DOHH2 (cell line): ENCODE measurements at regions not wholly inside any gene's neighbourhood (a gene's known extent, or its start where the extent isn't known, plus 50 kb on each side); places are given as distances from the start of the nearest gene placed in this dataset.
"Not testable (repeated sequence)": the region's sequence is repeated elsewhere in the genome, so short reads cannot be mapped to it uniquely, and the experiment has no call there.

Experiments used
- H3F3A ChIP-seq: fragments of 200-600 bp; sonication (generic), shearing (Covaris generic); 2 replicates; pipeline ENCODE4 v1.6.0; 2016; ENCODE audit warnings: antibody characterized with exemption, mild to moderate bottlenecking; ENCODE audit not compliant: control insufficient read depth, insufficient read depth
- H3K27ac ChIP-seq: fragments of 200-600 bp; sonication (generic); 2 replicates; pipeline ENCODE4 v1.5.1; 2014; ENCODE audit warnings: low read depth, mild to moderate bottlenecking, low read length, moderate library complexity
- H3K27me3 ChIP-seq: fragments of 200-600 bp; sonication (generic); 2 replicates; pipeline ENCODE4 v1.6.1; 2014; ENCODE audit warnings: mild to moderate bottlenecking, low read length, mixed read lengths; ENCODE audit not compliant: control insufficient read depth
- H3K36me3 ChIP-seq: fragments of 200-600 bp; sonication (generic); 2 replicates; pipeline ENCODE4 v1.6.1; 2014; ENCODE audit warnings: mild to moderate bottlenecking, low read length, moderate library complexity, mixed read lengths; ENCODE audit not compliant: control insufficient read depth
- H3K4me1 ChIP-seq: fragments of 200-600 bp; sonication (generic); 2 replicates; pipeline ENCODE4 v1.6.1; 2014; ENCODE audit warnings: mild to moderate bottlenecking, low read length, mixed read lengths; ENCODE audit not compliant: control insufficient read depth
- H3K4me2 ChIP-seq: fragments of 200-600 bp; sonication (generic); 2 replicates; pipeline ENCODE4 v1.6.0; 2014; ENCODE audit warnings: mild to moderate bottlenecking, low read length, moderate library complexity
- H3K4me3 ChIP-seq: fragments of 200-600 bp; sonication (generic); 2 replicates; pipeline ENCODE4 v1.5.1; 2014; ENCODE audit warnings: mild to moderate bottlenecking, low read length, mixed read lengths
- H3K79me2 ChIP-seq: fragments of 200-600 bp; sonication (generic); 2 replicates; pipeline ENCODE4 v1.6.1; 2014; ENCODE audit warnings: mild to moderate bottlenecking, low read length, mixed read lengths; ENCODE audit not compliant: control insufficient read depth
- H3K9me2 ChIP-seq: fragments of 200-600 bp; sonication (generic); replicated peaks from 2 replicates; pipeline ENCODE4 v1.6.1; 2014; ENCODE audit warnings: mild to moderate bottlenecking, low read length, mixed read lengths; ENCODE audit not compliant: control insufficient read depth
- H3K9me3 ChIP-seq: fragments of 200-600 bp; sonication (generic); 2 replicates; pipeline ENCODE4 v1.6.1; 2014; ENCODE audit warnings: antibody characterized with exemption, low read length, mixed read lengths; ENCODE audit not compliant: control insufficient read depth, insufficient read depth
- H4K20me1 ChIP-seq: fragments of 200-600 bp; sonication (generic); 2 replicates; pipeline ENCODE4 v1.6.0; 2014; ENCODE audit warnings: low read depth, mild to moderate bottlenecking, antibody characterized with exemption, low read length, moderate library complexity; ENCODE audit not compliant: control insufficient read depth, insufficient read depth

DNA sequence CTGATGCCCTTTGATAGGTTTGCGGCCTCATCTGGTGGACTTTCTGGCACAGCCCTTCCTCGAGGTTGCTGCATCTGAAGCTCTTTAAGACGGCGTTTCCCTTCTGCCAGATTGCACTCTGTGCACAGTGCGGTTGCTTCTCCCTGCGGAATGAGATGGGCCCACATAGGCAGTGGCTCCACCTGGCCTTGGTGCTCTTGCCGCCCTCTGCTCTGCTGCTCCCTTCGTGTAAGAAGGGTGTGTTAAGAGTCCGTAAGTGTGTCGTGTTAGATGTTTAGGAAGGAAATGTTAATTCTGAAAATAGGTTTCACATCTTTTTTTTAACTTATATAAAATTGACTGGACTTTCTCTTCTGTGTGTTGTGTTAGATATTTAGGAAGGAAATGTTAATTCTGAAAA, 240.3 kb downstream of the RTP5 start:
- H3K27me3 ChIP-seq, H3K36me3 ChIP-seq, H3K9me3 ChIP-seq, H3K4me1 ChIP-seq, H3F3A ChIP-seq, H3K4me2 ChIP-seq, H3K9me2 ChIP-seq, H3K4me3 ChIP-seq, H4K20me1 ChIP-seq, H3K27ac ChIP-seq, H3K79me2 ChIP-seq: not testable (repeated sequence)

DNA sequence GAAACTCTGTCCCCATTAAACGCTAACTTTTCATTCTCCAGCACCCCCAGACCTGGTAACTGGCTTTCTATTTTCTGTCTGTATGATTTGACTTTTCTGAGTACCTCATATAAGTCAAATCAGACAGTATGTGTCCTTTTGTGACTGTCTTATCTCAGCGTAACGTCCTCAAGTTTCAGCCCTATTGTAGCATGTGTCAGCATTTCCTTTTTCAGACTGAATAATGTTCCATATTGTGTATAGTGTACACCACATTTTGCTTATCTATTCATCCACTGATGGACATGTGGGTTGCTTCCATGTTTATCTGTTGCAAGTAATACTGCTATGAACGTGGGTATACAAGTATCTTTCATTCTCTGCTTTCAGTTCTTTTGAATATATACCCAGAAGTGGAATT, 242.4 kb downstream of the RTP5 start:
- H3F3A ChIP-seq, H4K20me1 ChIP-seq, H3K4me3 ChIP-seq, H3K9me2 ChIP-seq, H3K79me2 ChIP-seq, H3K4me2 ChIP-seq, H3K4me1 ChIP-seq, H3K36me3 ChIP-seq, H3K9me3 ChIP-seq, H3K27me3 ChIP-seq, H3K27ac ChIP-seq: not testable (repeated sequence)

- not testable (repeated sequence) for H3F3A ChIP-seq, H3K27me3 ChIP-seq, H4K20me1 ChIP-seq, H3K79me2 ChIP-seq, H3K27ac ChIP-seq, H3K4me3 ChIP-seq, H3K36me3 ChIP-seq, H3K4me1 ChIP-seq, H3K4me2 ChIP-seq, H3K9me3 ChIP-seq, H3K9me2 ChIP-seq
These were observed 244.0 kb downstream of the RTP5 start for GRCh38 chr2:242113492-242113891.

DNA sequence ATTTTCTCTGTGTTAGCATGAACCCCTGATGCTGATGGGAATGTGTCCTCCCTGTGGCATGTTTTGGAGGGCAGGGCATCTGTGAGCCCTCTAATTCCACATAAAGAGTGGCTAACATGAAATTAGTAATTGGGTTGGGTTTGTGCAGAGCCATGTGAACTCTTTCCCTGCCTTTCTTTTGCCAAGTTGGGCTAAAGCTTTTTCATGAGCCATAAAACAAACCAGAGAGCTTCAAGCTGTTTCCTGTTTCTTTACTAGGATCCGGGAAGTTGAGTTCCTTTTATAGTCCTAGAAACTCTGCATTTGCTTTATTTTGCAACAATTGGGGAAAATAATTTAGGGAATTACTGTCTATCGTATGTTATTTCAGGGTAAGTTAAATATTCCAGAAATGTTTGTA, 247.1 kb downstream of the RTP5 start:
- H3K4me2 ChIP-seq, H3F3A ChIP-seq, H3K4me3 ChIP-seq, H4K20me1 ChIP-seq, H3K36me3 ChIP-seq, H3K27me3 ChIP-seq, H3K27ac ChIP-seq, H3K9me3 ChIP-seq, H3K79me2 ChIP-seq, H3K4me1 ChIP-seq, H3K9me2 ChIP-seq: not testable (repeated sequence)

DNA sequence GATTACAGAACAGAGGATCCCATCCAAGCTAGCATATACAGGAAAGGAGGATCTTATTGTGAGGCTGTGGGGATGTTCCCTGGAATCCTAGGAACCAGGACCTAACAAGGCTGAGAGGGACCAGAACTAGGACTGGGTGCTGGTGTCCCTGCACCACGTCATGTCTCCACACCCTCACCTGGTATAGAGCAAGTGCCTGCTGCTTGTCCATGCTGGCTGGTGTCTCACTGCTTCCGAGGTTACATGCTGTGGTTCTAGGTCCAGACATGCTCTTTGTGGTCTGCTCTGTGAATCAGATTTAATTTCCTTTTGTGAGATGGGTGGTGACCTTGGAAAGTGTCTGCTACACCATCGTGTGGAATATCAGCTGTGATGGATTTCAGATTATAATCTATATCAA, 247.8 kb downstream of the RTP5 start:
- not testable (repeated sequence) for H3K9me2 ChIP-seq, H3K27me3 ChIP-seq, H3K4me1 ChIP-seq, H3K4me2 ChIP-seq, H3F3A ChIP-seq, H3K9me3 ChIP-seq, H3K36me3 ChIP-seq, H3K79me2 ChIP-seq, H3K4me3 ChIP-seq, H3K27ac ChIP-seq, H4K20me1 ChIP-seq

GRCh38 chr2:242119682-242120081, 250.2 kb downstream of the RTP5 start:
- H3K36me3 ChIP-seq, H3K4me2 ChIP-seq, H3K9me3 ChIP-seq, H3K79me2 ChIP-seq, H3K27ac ChIP-seq, H4K20me1 ChIP-seq, H3K4me3 ChIP-seq, H3F3A ChIP-seq, H3K9me2 ChIP-seq, H3K27me3 ChIP-seq, H3K4me1 ChIP-seq: not testable (repeated sequence)

- H3K79me2 ChIP-seq, H3K4me3 ChIP-seq, H3F3A ChIP-seq, H3K4me2 ChIP-seq, H3K27ac ChIP-seq, H3K9me2 ChIP-seq, H3K36me3 ChIP-seq, H4K20me1 ChIP-seq, H3K9me3 ChIP-seq, H3K4me1 ChIP-seq, H3K27me3 ChIP-seq: not testable (repeated sequence)
These were observed 261.2 kb downstream of the RTP5 start for GRCh38 chr2:242130682-242131081.

DNA sequence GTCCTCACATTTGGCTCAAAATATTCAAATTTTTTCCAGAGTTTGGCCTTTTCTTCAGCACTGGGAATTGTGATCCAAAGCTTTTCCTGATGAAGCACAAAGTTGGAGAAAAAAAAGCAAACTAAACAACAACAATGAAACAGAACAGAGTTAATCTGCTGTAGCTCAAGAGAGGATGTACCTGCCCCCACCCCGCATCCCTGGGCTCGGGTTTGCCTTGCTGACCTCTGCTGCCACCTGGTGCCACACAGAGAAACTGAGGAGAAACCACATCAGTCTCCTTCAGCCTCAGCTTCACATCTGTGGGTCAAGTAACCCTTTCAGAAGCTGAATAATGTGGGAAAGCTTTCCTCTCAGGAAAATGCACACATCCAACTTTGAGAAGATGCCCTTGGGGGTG, 290.4 kb downstream of the RTP5 start:
- not testable (repeated sequence) for H3K27ac ChIP-seq, H3K9me3 ChIP-seq, H4K20me1 ChIP-seq, H3K36me3 ChIP-seq, H3K79me2 ChIP-seq, H3K4me3 ChIP-seq, H3K4me1 ChIP-seq, H3K27me3 ChIP-seq, H3F3A ChIP-seq, H3K9me2 ChIP-seq, H3K4me2 ChIP-seq

DNA sequence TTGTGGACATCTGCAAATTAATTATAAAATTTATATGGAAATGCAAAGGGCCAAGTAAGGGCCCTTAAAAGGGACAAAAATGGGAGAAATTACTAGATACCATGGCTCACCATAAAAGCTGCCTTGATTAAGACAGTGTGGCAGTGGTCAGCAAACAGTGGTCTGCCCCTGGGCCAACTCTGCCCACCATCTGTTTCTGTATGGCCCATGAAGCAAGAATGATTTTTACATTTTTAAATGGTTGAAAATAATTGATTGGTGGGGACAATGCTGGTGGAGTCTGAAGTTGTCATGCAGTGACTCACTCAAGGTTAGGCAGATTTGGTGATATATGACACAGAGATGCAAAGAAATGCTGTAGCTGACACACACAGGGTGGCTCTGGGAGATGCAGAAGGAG, 295.6 kb downstream of the RTP5 start:
- H3K4me1 ChIP-seq, H3K27ac ChIP-seq: not testable (repeated sequence)

More for the DNA sequence above, 295.6 kb downstream of the RTP5 start:
- not testable (repeated sequence) for H3K9me2 ChIP-seq, H3F3A ChIP-seq, H3K79me2 ChIP-seq, H3K4me3 ChIP-seq, H3K9me3 ChIP-seq, H3K27me3 ChIP-seq, H3K4me2 ChIP-seq, H4K20me1 ChIP-seq, H3K36me3 ChIP-seq
